HL-60 (cell line): ENCODE measurements at regions not wholly inside any gene's neighbourhood (a gene's known extent, or its start where the extent isn't known, plus 50 kb on each side); places are given as distances from the start of the nearest gene placed in this dataset.

Source experiments
- DNase-seq, 2 experiments: peaks; one replicate each; pipeline ENCODE4 v3.0.0-alpha.2; 2010 to 2020; ENCODE audit warnings: low read depth in 1 of 2, low spot score in 1 of 2
- H3K27ac ChIP-seq: fragments of 250-450 bp; sonication (Bioruptor Pico); replicated peaks from 2 replicates; pipeline ENCODE4 v1.5.1; 2020; ENCODE audit warnings: mild to moderate bottlenecking, moderate library complexity
- H3K27me3 ChIP-seq: fragments of 250-450 bp; sonication (Bioruptor Pico); 2 replicates; pipeline ENCODE4 v1.5.1; 2021; ENCODE audit warnings: mild to moderate bottlenecking, moderate library complexity; ENCODE audit not compliant: insufficient read depth, poor library complexity, severe bottlenecking
- H3K4me3 ChIP-seq: replicated peaks from 2 replicates; pipeline ENCODE4 v1.5.1; 2011; ENCODE audit warnings: mild to moderate bottlenecking, control low read depth, low read length; ENCODE audit not compliant: insufficient read depth
- CTCF ChIP-seq: IDR thresholded peaks from one replicate; pipeline ENCODE4 v1.5.1; 2011; ENCODE audit warnings: low read length, control low read depth, inconsistent platforms; ENCODE audit not compliant: insufficient read depth
- GABPA ChIP-seq: IDR thresholded peaks from 2 replicates; pipeline ENCODE4 v1.6.1; 2012; ENCODE audit warnings: low read depth
- POLR2AphosphoS5 ChIP-seq: IDR thresholded peaks from 2 replicates; pipeline ENCODE4 v1.6.1; 2012; ENCODE audit warnings: low read depth
- REST ChIP-seq: IDR thresholded peaks from 2 replicates; pipeline ENCODE4 v1.6.1; 2012; ENCODE audit warnings: low read depth; ENCODE audit not compliant: insufficient replicate concordance
- SPI1 ChIP-seq: IDR thresholded peaks from 2 replicates; pipeline ENCODE4 v1.6.1; 2012; ENCODE audit warnings: low read depth, mild to moderate bottlenecking, borderline replicate concordance

GRCh38 chr12:12003609-12004008, 67.1 kb upstream of the BCL2L14 start:
- H3K4me3 ChIP-seq = no peak overlapping the region
- no peak overlapping the region for H3K27ac ChIP-seq
- TF ChIP-seq GABPA = no peak
- no peak for TF ChIP-seq SPI1
- no peak for TF ChIP-seq CTCF
- no peak for TF ChIP-seq REST
- no peak for TF ChIP-seq POLR2AphosphoS5
- no peaks in the 10 kb centered on the region for H3K27me3 ChIP-seq
- no peak for DNase-seq

GRCh38 chr12:12004524-12004923, 66.2 kb upstream of the BCL2L14 start:
- no peak for TF ChIP-seq POLR2AphosphoS5
- TF ChIP-seq CTCF = no peak
- TF ChIP-seq SPI1 = no peak
- no peak for DNase-seq
- H3K27ac ChIP-seq = no peak overlapping the region
- no peak overlapping the region for H3K4me3 ChIP-seq
- no peaks in the 10 kb centered on the region for H3K27me3 ChIP-seq

- Histone ChIP-seq H3K27me3 (no peaks in the 10 kb centered on the region), H3K4me3 (no peak overlapping the region), H3K27ac (no peak overlapping the region)
- no peak for DNase-seq
- TF ChIP-seq REST (no peak), SPI1 (no peak), POLR2AphosphoS5 (no peak), CTCF (no peak), GABPA (no peak)
Measured at GRCh38 chr12:12007001-12007712, 63.6 kb upstream of the BCL2L14 start.
